ENCODE measurements at regions not wholly inside any gene's neighbourhood (a gene's known extent, or its start where the extent isn't known, plus 50 kb on each side); places are given as distances from the start of the nearest gene placed in this dataset.

- TF ChIP-seq CTCF (IDR thresholded peaks at IDR 0.05) (no peak), POLR2A (IDR thresholded peaks at IDR 0.05) (no peak)
These were observed 212.3 kb upstream of the DCN start for GRCh38 chr12:91394903-91395302.

All from right lobe of liver (tissue), 4 donors.